ENCODE measurements at regions not wholly inside any gene's neighbourhood (a gene's known extent, or its start where the extent isn't known, plus 50 kb on each side); places are given as distances from the start of the nearest gene placed in this dataset.

GRCh38 chr11:111063726-111064517, 181.6 kb upstream of the POU2AF2 start:
- TF ChIP-seq CTCF (IDR thresholded peaks at IDR 0.05) (no peak), POLR2A (IDR thresholded peaks at IDR 0.05) (no peak)
